SK-N-SH treated with all-trans-retinoic acid at 6 μM for 48 hours (cell line): ENCODE measurements at regions not wholly inside any gene's neighbourhood (a gene's known extent, or its start where the extent isn't known, plus 50 kb on each side); places are given as distances from the start of the nearest gene placed in this dataset.

Experiments used
- ATAC-seq: fragments of 200-7000 bp; cut with Tn5 transposase; 3 replicates; pipeline ENCODE4 v1.9.1; 2020; ENCODE audit warnings: mild to moderate bottlenecking, moderate library complexity
- ARNTL ChIP-seq: fragments of 450-650 bp; formaldehyde crosslinking; IDR thresholded peaks from 2 replicates; pipeline ENCODE4 v1.5.0; 2020; ENCODE audit warnings: low read depth, mild to moderate bottlenecking, moderate library complexity, borderline replicate concordance
- BACH2 ChIP-seq: fragments of 250-450 bp; sonication (Bioruptor Pico); IDR thresholded peaks from 2 replicates; pipeline ENCODE4 v1.9.0; 2021; ENCODE audit warnings: mild to moderate bottlenecking, borderline replicate concordance
- CSDC2 ChIP-seq: fragments of 250-450 bp; sonication (Bioruptor Pico); IDR thresholded peaks from 2 replicates; pipeline ENCODE4 v1.5.0; 2020; ENCODE audit warnings: mild to moderate bottlenecking, moderate library complexity
- GLIS3 ChIP-seq: fragments of 250-450 bp; sonication (Bioruptor Pico); IDR thresholded peaks from 2 replicates; pipeline ENCODE4 v1.5.0; 2020; ENCODE audit warnings: mild to moderate bottlenecking, moderate library complexity
- ISL1 ChIP-seq: fragments of 250-450 bp; sonication (Bioruptor Pico); IDR thresholded peaks from 2 replicates; pipeline ENCODE4 v2.1.2; 2022; ENCODE audit warnings: mild to moderate bottlenecking, moderate library complexity
- OSR1 ChIP-seq: fragments of 250-450 bp; sonication (Bioruptor Pico); IDR thresholded peaks from 2 replicates; pipeline ENCODE4 v1.8.0; 2022; ENCODE audit warnings: moderate library complexity, mild to moderate bottlenecking, inconsistent platforms
- PPARA ChIP-seq: fragments of 250-450 bp; sonication (Bioruptor Pico); IDR thresholded peaks from 2 replicates; pipeline ENCODE4 v1.5.0; 2020; ENCODE audit warnings: mild to moderate bottlenecking, borderline replicate concordance
- RARB ChIP-seq: fragments of 250-450 bp; sonication (Bioruptor Pico); IDR thresholded peaks from 2 replicates; pipeline ENCODE4 v1.8.0; 2021; ENCODE audit warnings: mild to moderate bottlenecking, moderate library complexity
- SNAI2 ChIP-seq: fragments of 250-450 bp; sonication (Bioruptor Pico); IDR thresholded peaks from 2 replicates; pipeline ENCODE4 v1.5.0; 2020; ENCODE audit warnings: mild to moderate bottlenecking, moderate library complexity
- TCF4 ChIP-seq: fragments of 250-450 bp; sonication (Bioruptor Pico); IDR thresholded peaks from 2 replicates; pipeline ENCODE4 v1.8.0; 2021; ENCODE audit warnings: mild to moderate bottlenecking, moderate library complexity, borderline replicate concordance
- TOX ChIP-seq: fragments of 250-450 bp; sonication (Bioruptor Pico); IDR thresholded peaks from 2 replicates; pipeline ENCODE4 v1.8.0; 2021; ENCODE audit warnings: mild to moderate bottlenecking, moderate library complexity, borderline replicate concordance
- ZC3H10 ChIP-seq: fragments of 250-450 bp; sonication (Bioruptor Pico); IDR thresholded peaks from 2 replicates; pipeline ENCODE4 v1.5.1; 2021; ENCODE audit warnings: mild to moderate bottlenecking, moderate library complexity
- ZFP3 ChIP-seq: fragments of 250-450 bp; sonication (Bioruptor Pico); IDR thresholded peaks from 2 replicates; pipeline ENCODE4 v1.5.0; 2020; ENCODE audit warnings: mild to moderate bottlenecking, moderate library complexity
- ZFP30 ChIP-seq: fragments of 450-650 bp; formaldehyde crosslinking; IDR thresholded peaks from 2 replicates; pipeline ENCODE4 v1.5.0; 2022; ENCODE audit warnings: mild to moderate bottlenecking, moderate library complexity
- ZNF565 ChIP-seq: fragments of 450-650 bp; formaldehyde crosslinking; conservative IDR thresholded peaks from 2 replicates; pipeline ENCODE4 v1.5.0; 2020; ENCODE audit warnings: low read depth, mild to moderate bottlenecking, moderate library complexity
- ZNF70 ChIP-seq: fragments of 450-650 bp; formaldehyde crosslinking; IDR thresholded peaks from 2 replicates; pipeline ENCODE4 v1.5.0; 2020; ENCODE audit warnings: mild to moderate bottlenecking, moderate library complexity
- ZNF8 ChIP-seq: fragments of 450-650 bp; formaldehyde crosslinking; IDR thresholded peaks from 2 replicates; pipeline ENCODE4 v1.5.0; 2020; ENCODE audit warnings: mild to moderate bottlenecking, moderate library complexity
- TF ChIP-seq, protein P1 (sequence below): fragments of 250-450 bp; sonication (Bioruptor Pico); IDR thresholded peaks from 2 replicates; pipeline ENCODE4 v1.5.1; 2020; ENCODE audit warnings: low read depth, mild to moderate bottlenecking, moderate library complexity
- TF ChIP-seq, protein P2 (sequence below): fragments of 250-450 bp; sonication (Bioruptor Pico); IDR thresholded peaks from 2 replicates; pipeline ENCODE4 v1.8.0; 2021; ENCODE audit warnings: low read depth, mild to moderate bottlenecking, moderate library complexity, borderline replicate concordance
- TF ChIP-seq, protein P3 (sequence below): fragments of 250-450 bp; sonication (Bioruptor Pico); IDR thresholded peaks from 2 replicates; pipeline ENCODE4 v1.5.1; 2021; ENCODE audit warnings: mild to moderate bottlenecking, moderate library complexity
- TF ChIP-seq, protein P4 (sequence below): fragments of 250-450 bp; sonication (Bioruptor Pico); IDR thresholded peaks from 2 replicates; pipeline ENCODE4 v1.8.0; 2020; ENCODE audit warnings: mild to moderate bottlenecking, moderate library complexity, borderline replicate concordance

DNA sequence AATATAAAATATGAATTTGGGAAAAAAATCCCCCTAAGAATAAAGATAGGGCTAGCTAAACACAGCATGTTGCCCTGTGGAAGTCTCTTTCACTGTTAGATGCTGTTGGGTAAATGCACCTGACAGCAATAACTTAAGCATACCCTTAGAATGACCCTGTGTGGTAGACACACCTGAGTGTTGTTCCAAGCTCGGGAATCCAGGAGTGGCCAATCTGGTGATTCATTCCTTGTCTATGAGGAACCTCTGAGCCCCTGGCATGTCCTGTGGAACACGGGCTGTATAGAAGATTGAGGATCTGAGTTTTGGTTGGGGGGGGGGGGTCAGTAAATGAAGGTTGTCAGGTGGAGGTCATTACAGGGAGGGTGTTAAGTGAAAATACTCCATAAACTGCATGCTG lies 730.0 kb upstream of the IGFBP3 start:
- TF ChIP-seq RARB (CRISPR knock-in tag) (no peak), ZFP3 (CRISPR knock-in tag) (no peak), ZNF70 (no peak), OSR1 (CRISPR knock-in tag) (no peak), ISL1 (no peak), SNAI2 (CRISPR knock-in tag) (no peak), GLIS3 (no peak), ZNF565 (no peak), TOX (CRISPR knock-in tag) (no peak), TCF4 (CRISPR knock-in tag) (no peak), ZNF8 (CRISPR knock-in tag) (no peak), ZFP30 (CRISPR knock-in tag) (no peak)
- TF ChIP-seq, protein P1, sequence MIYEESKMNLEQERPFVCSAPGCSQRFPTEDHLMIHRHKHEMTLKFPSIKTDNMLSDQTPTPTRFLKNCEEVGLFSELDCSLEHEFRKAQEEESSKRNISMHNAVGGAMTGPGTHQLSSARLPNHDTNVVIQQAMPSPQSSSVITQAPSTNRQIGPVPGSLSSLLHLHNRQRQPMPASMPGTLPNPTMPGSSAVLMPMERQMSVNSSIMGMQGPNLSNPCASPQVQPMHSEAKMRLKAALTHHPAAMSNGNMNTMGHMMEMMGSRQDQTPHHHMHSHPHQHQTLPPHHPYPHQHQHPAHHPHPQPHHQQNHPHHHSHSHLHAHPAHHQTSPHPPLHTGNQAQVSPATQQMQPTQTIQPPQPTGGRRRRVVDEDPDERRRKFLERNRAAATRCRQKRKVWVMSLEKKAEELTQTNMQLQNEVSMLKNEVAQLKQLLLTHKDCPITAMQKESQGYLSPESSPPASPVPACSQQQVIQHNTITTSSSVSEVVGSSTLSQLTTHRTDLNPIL, result no peak
- TF ChIP-seq, protein P2, sequence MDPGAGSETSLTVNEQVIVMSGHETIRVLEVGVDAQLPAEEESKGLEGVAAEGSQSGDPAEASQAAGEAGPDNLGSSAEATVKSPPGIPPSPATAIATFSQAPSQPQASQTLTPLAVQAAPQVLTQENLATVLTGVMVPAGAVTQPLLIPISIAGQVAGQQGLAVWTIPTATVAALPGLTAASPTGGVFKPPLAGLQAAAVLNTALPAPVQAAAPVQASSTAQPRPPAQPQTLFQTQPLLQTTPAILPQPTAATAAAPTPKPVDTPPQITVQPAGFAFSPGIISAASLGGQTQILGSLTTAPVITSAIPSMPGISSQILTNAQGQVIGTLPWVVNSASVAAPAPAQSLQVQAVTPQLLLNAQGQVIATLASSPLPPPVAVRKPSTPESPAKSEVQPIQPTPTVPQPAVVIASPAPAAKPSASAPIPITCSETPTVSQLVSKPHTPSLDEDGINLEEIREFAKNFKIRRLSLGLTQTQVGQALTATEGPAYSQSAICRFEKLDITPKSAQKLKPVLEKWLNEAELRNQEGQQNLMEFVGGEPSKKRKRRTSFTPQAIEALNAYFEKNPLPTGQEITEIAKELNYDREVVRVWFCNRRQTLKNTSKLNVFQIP, result no peak
- TF ChIP-seq, all 23 proteins: peak for 0
- ATAC-seq, result no peak

DNA sequence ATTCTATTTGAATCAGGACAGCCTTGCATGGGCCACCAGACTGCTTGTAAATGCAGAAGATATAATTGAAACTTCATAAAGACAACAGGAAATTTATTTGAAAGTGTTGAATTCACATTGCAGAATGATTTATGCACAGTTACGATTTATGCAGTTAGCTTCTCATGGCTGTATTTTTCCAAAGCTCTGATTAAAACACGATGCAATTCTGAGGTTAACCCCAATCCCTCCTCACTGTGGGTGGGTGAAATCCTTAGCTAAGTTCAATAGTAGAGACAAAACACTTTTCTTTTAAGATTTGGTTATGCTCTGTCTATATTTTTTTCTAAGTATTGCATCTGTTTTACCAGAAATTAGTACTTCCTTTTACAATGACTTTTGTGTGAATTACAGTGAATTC lies 728.8 kb upstream of the IGFBP3 start:
- TF ChIP-seq, protein P1, result no peak
- TF ChIP-seq, protein P3, sequence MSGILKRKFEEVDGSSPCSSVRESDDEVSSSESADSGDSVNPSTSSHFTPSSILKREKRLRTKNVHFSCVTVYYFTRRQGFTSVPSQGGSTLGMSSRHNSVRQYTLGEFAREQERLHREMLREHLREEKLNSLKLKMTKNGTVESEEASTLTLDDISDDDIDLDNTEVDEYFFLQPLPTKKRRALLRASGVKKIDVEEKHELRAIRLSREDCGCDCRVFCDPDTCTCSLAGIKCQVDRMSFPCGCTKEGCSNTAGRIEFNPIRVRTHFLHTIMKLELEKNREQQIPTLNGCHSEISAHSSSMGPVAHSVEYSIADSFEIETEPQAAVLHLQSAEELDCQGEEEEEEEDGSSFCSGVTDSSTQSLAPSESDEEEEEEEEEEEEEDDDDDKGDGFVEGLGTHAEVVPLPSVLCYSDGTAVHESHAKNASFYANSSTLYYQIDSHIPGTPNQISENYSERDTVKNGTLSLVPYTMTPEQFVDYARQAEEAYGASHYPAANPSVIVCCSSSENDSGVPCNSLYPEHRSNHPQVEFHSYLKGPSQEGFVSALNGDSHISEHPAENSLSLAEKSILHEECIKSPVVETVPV (CRISPR knock-in tag), result no peak
- no peak for TF ChIP-seq ZNF70
- TF ChIP-seq, protein P2, result no peak
- TF ChIP-seq GLIS3, result no peak
- no peak for TF ChIP-seq ZC3H10 (CRISPR knock-in tag)
- no peak for TF ChIP-seq ARNTL (CRISPR knock-in tag)
- TF ChIP-seq SNAI2 (CRISPR knock-in tag), result no peak
- no peak for TF ChIP-seq ZNF565
- TF ChIP-seq, protein P4, sequence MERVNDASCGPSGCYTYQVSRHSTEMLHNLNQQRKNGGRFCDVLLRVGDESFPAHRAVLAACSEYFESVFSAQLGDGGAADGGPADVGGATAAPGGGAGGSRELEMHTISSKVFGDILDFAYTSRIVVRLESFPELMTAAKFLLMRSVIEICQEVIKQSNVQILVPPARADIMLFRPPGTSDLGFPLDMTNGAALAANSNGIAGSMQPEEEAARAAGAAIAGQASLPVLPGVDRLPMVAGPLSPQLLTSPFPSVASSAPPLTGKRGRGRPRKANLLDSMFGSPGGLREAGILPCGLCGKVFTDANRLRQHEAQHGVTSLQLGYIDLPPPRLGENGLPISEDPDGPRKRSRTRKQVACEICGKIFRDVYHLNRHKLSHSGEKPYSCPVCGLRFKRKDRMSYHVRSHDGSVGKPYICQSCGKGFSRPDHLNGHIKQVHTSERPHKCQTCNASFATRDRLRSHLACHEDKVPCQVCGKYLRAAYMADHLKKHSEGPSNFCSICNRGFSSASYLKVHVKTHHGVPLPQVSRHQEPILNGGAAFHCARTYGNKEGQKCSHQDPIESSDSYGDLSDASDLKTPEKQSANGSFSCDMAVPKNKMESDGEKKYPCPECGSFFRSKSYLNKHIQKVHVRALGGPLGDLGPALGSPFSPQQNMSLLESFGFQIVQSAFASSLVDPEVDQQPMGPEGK (CRISPR knock-in tag), result no peak
- no peak for TF ChIP-seq PPARA (CRISPR knock-in tag)
- TF ChIP-seq BACH2, result no peak
- no peak for ATAC-seq

DNA sequence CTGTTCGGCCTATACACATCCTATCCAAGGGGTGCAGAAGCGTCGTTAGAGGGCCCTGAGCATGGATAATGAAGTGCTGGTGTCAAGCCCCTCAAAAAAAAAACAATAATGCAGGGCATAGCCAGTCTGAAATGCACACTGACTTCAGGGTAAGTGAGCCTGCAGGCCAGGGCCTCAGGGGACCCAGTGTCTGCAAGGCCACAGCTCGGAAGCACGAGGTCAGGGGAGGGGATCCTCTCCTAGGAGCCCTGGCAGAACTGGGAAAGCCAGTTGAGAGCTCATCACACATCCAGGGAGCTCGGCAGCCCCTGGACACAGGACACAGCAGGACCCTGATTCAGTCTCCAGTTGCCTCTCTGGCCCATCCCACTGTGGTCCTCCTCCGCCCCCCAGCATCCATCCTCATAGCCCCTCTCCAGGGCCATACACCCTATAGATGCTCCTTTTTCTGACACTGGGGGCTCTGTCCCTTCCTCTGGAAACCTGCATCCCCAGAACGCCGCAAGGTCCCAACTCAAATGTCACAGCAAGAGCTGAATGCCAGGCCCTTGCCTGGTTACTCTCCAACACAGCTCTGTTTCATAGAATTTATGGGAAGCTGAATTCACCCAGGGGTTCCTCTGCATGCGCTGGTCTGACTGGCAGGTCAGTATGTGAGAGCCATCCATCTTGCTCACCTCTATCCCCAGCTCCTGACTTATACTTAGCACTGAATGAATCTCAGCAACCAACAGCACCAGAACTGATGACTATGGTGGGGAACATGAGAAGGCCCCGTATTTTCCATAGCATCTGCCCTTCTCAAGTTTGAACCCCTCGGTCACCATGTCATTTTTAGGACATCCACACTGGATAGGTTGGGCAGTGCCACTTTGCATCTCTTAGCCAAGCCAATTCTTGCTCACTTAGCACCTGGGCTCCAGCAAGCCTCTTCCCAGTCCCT lies 717.0 kb upstream of the IGFBP3 start:
- TF ChIP-seq CSDC2 (CRISPR knock-in tag), result no peak
- no peak for ATAC-seq
